GM12872 (cell line): ENCODE measurements at regions not wholly inside any gene's neighbourhood (a gene's known extent, or its start where the extent isn't known, plus 50 kb on each side); places are given as distances from the start of the nearest gene placed in this dataset.

Experiments used
- TF ChIP-seq, protein P1 (sequence below): IDR thresholded peaks from 3 replicates; pipeline ENCODE4 v1.5.1; 2011; ENCODE audit warnings: low read depth, mild to moderate bottlenecking, low read length, moderate library complexity; ENCODE audit not compliant: insufficient read depth

DNA sequence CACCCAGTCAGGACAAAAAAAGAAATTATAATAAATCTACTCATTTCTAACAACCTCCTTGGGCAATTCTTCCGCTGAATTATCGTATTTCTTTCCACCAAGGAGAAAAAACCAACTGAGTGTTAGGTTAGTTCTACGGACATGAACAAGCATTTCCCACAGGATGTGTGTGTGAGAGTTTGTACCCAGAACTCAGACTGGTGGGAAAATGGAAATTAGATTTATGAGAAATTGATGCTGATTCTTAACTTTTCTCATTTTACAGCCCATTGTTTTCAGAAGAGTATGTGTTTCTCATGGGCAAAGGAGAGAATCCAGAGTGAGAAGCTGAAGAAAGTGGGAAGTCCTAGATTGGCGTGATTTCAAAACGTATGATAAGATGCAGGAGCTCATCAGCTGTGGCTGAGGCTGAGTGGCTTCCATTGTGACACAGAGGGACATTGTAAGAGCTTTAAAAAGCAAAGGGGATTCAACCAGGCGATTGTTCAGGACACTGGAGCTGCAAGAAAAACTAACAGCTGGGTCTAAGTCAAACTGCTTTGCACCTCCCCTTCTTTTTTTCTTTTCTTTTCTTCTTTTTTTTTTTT is 184.7 kb upstream of the ARGLU1 start:
- TF ChIP-seq, protein P1, sequence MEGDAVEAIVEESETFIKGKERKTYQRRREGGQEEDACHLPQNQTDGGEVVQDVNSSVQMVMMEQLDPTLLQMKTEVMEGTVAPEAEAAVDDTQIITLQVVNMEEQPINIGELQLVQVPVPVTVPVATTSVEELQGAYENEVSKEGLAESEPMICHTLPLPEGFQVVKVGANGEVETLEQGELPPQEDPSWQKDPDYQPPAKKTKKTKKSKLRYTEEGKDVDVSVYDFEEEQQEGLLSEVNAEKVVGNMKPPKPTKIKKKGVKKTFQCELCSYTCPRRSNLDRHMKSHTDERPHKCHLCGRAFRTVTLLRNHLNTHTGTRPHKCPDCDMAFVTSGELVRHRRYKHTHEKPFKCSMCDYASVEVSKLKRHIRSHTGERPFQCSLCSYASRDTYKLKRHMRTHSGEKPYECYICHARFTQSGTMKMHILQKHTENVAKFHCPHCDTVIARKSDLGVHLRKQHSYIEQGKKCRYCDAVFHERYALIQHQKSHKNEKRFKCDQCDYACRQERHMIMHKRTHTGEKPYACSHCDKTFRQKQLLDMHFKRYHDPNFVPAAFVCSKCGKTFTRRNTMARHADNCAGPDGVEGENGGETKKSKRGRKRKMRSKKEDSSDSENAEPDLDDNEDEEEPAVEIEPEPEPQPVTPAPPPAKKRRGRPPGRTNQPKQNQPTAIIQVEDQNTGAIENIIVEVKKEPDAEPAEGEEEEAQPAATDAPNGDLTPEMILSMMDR, result no peak

GRCh38 chr13:106748785-106749184 is 180.8 kb upstream of the ARGLU1 start:
- TF ChIP-seq, protein P1, result no peak

GRCh38 chr13:106744516-106744915 is 176.6 kb upstream of the ARGLU1 start:
- TF ChIP-seq, protein P1, result no peak

GRCh38 chr13:106738186-106738678 is 170.3 kb upstream of the ARGLU1 start:
- TF ChIP-seq, protein P1, result no peak

- TF ChIP-seq, protein P1, result no peak
Observed at GRCh38 chr13:106736941-106737340, 169.0 kb upstream of the ARGLU1 start.

GRCh38 chr13:106734198-106734597 is 166.3 kb upstream of the ARGLU1 start:
- TF ChIP-seq, protein P1, result no peak

DNA sequence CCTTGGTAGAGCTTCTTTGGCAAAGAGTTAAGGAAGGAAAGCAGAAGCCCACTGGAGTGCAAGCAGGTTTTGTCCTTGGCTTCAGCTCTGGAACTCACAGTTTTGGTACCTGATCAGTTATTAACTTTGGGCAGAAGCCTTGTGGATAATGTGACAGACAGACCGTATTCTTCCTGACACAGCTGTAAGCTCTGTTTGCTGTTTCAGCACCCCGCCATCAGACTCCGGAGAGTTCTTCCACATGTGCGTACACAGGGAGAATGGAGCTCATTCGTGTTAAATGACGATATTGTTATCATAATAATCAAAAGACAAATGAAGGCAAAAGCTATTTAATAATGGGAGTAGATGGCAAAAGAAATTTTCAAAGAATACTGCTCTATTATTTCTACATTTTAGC is 155.1 kb upstream of the ARGLU1 start:
- TF ChIP-seq, protein P1, result no peak
